ENCODE measurements at regions not wholly inside any gene's neighbourhood (a gene's known extent, or its start where the extent isn't known, plus 50 kb on each side); places are given as distances from the start of the nearest gene placed in this dataset.
"Not testable (repeated sequence)": the region's sequence is repeated elsewhere in the genome, so short reads cannot be mapped to it uniquely, and the experiment has no call there.

DNA sequence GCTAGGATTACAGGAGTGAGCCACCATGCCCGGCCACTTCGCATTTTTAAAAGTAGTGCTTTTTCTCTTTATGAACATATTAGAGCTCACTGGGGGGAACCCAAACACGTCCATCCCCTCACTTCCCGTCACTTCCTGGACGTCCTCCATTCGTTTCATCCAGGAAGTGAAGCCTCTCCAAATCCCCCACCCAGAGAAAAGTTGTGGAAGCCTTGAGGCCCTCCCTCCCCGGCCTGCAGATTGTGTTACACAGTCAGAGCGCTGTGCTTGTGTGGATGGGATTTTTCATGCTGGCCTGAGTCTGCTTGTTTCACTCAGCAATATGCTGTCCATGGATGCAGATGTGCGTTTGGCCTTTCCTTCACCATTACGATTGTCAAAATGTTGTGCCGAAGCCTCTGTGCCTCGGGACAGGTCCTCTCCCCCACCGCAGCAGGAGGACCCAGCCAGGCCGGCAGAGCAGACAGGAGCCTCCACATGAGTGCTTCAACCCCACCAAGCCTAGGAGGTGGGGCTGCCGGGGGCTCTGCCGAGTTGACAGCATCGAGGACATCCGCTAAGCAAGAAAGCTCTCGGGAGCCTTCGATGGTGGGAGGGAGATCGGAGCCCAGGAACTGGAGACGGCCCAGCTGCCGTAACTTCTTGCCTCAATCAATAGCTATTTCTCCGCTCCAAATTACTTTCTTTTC lies 121.6 kb upstream of the PPP1R26 start:
- no peak for DNase-seq (ENCODE audit: low read depth)

DNA sequence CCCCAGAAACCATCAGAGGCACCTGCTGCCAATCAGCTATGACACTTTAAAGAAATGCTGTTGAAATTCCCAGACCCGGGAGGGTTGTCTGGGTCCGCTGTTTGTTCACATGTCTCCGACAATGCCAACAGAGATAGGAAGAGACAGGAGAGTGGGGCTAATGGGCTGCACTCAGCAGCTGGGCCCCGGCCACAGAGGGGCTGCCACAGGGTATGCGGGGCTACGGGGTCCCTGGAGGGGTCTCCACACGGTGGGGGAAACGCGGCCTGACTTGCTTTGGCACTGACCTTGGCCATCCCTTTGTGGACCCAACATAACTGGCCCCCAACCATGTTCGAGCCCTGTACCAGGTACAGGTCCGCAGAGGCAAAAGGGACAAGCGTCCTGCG lies 121.0 kb upstream of the PPP1R26 start:
- DNase-seq (ENCODE audit: low read depth) = no peak

DNA sequence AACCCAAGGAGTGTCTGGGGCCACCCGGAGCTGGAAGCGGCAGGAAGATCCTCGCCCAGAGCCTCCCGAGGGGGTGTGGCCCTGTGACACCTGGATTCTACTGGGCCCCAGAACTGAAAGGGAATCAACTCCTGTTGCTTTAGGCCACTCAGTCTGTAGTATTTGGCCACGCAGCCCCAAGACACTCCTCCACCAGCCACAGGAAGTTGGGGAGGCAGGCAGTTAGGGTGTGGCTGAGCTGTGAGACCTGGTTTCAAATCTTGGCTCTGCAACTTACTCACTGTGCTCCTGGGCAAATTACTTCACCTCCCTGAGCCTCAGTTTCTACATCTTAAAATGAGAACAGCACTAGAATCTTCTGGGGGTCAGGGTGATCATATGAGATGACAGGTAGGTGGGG lies 119.8 kb upstream of the PPP1R26 start:
- DNase-seq (ENCODE audit: low read depth) = no peak

DNA sequence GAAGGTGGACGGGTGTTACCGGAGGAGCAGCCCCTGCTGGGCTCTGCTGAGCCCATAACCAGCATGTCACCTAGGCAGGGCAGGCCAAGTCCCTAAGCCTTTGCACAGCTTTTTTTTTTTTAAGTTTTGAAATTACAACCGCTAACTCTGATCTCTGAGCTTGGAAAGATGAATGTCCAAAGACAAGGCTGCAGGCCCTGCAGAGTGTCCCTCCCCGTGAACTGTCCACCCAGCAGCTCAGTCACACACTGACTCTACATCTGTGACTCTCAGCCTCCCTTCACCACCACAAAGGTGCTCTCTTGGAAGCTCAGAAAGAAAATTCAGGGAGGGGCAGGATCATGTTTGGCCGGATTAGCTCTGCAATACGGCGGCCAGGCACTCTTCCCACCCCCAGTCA lies 119.0 kb upstream of the PPP1R26 start:
- DNase-seq (ENCODE audit: low read depth) = no peak

DNA sequence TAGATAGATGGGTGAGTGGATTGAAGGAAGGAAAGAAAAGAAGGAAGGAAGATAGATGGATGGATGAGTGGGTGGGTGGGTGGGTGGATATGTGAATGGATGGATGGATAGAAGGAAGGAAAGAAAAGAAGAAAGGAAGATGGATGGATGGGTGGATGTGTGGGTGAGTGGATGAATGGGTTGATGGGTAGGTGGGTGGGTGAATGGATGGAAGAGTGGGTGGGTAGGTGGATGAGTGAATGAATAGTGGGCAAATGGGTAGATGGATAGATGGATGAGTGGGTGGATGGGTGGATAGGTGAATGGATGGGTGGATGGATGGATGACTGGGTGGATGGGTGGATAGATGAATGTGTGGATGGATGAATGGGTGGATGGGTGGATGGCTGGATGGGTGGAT lies 117.9 kb upstream of the PPP1R26 start:
- not testable (repeated sequence) for DNase-seq (ENCODE audit: low read depth)

DNA sequence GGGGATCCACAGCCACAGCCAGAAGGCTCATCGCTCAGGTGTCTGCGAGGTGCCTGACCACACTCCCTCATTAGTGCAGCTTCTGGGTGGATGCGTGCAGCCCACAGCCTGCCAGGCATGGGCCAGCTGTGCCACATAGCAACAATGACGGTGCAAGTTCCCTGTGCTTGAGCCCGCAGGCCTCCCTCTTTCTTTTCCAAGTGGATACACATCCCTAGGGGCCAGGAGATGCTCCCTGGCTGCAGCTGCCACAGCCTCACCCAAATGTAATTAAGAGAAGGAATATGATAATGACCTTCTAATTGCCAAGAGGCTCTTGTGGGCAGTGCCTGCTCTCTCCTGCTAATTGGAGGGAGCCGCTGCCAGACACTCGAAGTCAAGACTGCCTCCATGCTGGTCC lies 116.0 kb upstream of the PPP1R26 start:
- no peak for DNase-seq (ENCODE audit: low read depth)

DNA sequence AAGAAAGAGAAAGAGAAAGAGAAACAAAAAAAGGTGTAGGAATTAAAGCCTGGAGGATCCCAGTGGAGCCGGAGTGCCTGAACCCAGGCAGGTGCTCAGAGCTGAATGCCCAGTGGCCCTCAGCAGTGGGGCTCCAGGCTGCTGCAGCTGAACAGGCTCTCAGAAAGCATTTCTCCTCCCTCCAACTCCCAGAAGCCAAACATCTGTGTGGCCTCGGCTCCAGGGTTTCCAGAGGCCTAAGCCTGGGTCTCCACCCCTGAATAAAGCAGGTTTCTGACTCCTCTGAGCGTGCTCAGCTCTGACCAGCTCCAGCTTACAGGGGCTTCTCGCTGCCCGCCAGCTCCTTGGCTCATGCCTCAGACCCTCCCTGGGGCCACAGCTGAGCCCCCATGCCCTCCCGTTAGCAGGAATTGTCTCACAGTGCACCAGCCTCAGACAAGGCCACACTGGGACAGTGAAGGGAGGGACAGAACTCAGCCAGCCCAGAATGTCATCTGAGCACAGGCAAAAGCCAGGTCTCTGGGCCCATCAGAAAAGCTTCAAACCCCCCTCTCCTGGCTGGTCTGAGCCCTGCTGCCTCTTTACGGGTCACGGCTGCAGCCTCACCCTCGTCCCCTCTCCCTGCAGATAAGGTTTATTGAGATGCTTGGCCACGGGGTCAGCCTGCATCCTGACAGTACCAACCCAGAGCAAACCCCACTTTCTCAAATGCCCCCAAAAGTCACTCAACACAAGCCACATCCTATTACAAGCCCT lies 114.4 kb upstream of the PPP1R26 start:
- no peak for DNase-seq (ENCODE audit: low read depth)

DNA sequence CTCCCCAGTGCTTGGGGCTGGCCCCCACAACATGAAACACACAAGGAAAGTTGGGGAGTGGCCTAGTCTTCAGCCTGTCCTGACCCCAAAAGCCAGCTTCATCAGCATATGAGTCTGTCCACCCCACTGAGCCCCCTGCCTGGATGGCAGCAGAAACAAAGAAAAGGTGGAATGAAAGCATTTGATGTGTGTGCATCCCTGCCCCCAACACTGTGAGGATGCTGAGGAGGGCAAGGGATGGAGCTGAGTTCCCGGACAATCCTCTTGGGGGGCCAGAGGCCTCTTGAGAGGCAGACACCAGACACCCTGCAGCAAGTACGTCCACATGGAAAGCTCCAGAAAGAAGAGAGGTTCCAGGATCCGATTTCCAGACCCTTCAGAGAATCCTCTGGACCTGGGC lies 113.5 kb upstream of the PPP1R26 start:
- DNase-seq (ENCODE audit: low read depth) = no peak

DNA sequence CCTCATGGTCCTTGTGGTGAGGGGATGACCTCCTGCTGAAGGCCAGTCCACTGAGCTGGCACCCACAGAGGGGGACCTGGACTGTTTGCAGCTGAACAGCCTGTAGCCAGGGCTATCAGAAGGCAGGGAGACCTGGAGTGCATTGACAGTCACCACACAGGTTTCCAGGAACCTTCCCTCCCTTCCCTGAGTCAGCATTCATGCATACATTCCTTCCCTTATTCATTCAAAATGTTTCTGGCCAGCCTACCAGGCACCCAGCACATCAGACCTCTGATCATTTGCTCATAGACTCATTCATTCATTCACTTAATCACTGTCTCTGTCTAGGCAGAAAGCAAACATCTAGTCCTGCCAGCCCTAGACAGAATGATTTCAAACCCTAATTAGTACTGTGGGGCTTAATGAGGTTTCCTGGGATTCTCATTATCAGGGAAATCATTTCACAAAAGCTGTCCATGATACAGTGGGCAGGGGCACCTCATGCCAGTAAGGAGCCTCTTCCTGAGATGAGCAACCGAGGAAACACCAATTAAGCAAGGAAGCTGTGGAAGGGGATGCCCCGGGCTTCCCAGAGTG lies 110.1 kb upstream of the PPP1R26 start:
- DNase-seq (ENCODE audit: low read depth) = no peak

DNA sequence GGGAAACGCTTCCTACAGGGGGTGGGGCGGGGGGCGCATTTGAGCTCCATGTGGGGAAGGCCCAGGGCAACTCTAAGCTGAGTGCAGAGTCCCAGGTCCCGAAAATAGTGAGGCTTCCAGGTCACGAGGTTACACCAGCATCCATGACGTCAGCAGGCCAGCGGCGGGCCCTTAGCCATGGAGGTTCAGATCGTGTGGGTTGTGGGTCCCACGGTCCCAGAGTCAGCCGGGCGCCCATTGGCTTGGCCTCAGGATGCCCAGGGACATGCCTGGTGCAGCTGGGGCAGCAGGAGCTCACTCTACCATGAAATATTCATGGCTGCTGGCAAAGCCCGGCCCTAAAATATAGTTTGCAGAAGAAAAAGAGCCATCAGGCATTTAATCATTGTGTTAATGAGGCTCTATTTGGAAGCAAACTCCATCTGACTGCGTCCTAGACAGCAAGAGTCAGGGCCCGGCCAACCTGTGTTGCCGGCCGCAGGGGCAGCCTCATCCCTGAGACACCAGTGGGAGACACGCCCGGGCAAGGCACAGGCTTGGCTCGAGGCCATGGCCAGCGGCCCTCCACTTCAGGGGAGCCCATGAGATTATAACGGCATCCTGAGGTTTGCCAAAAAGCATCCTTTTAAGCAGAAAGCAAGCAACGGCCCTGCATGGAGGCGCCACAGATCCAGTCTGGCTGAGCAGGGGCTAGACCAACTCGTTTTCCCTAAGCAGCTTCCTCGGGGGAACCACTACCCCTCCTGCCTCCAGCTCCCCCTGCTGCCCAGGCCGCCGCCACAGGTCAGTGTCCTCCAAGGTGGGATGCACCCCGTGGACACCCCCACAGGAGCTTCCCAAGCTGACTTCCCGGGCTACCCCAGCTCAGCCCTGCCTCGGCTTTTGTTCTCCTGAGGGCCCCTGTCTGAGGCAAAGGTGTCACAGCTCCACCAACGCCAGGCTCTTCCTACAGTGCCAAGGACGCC lies 108.9 kb upstream of the PPP1R26 start:
- DNase-seq (ENCODE audit: low read depth) = no peak

DNA sequence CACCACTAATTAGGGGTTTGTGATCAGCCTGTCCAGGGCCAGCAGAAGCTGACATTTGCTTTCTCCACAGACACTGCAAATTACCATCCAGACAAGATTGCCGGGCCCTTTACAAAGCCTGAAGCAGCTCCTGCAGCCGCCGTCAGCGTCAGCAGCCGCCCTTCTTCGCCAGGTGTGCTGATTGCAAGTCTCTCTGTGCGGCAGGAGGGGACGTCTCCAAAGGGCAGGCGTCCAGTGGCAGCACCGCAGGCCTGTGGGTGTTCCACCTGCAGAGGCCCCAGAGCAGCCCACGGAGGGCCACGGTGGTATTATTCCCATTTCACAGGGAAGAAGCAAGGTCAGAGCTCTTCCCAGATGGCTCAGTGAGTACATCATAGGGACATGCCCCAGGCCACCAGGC lies 108.0 kb upstream of the PPP1R26 start:
- no peak for DNase-seq (ENCODE audit: low read depth)

DNA sequence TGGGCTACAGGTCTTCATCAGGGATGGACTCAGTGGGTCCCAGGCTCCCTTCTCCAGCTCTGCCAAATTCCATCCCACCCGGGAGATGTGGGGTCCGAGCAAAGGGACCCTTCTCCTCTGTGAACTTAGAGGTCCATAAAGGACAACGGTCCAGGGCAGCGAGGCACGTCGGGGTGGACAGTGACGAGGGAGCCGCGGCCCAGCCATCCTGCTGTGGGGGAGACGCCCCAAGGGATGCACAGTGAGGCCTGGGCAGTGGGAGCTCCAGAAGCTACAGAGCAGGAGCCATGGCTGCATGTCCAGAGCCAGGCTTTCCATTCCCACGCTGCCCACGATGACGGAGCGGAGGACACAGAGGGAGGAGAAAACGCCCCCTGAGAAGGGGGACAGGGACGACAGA lies 107.5 kb upstream of the PPP1R26 start:
- DNase-seq (ENCODE audit: low read depth) = no peak

DNA sequence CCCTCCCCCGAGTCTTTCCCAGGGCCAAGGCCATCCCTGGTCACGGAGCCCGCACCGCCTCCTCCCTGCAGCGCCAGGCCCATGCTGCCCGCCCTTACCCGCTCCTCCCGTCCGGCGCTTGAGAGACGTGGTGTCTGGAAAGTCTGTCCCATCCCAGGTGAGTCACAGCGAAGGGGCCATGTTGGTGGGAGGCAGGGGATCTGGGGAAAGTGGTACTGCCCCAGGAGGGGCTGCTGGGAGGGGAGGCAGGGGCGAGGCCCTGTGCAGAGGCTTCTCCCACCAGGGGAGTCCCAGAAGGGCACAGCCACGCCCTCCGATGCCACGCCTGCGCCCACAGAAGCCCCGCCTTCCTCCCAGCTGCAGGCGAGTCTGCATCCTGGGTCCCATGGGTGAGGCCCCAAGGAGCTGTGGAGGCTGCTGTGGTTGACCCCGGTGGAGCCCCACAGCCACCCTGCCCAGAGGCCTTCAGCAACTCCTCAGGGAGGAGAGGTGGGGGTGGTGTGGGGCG lies 107.0 kb upstream of the PPP1R26 start:
- no peak for DNase-seq (ENCODE audit: low read depth)

DNA sequence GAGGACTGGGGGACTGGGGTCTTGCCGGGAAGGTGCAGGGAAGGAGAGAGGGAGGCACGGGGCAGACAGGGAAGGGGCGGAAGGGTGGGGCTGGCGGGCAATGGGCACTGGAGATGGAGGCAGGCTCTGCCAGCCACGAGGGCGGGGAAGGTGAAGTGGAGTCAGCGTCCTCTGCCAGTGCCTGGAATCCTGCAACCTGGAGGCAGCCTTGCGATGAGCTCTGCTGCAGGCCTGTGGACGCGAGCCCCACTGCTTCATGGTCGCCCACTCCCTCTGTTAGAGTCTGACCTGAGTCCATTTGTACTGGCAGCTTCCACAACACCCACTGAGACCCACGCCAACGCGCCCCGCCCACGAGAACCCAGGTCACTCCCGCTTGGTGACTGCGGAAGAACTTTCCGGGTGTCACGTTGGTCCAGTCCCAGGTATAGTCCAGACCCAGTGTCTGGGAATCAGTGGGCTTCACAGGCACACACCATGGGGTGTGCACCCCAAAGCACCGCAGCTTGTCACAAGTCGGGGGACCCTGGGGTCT lies 106.4 kb upstream of the PPP1R26 start:
- no peak for DNase-seq (ENCODE audit: low read depth)

DNA sequence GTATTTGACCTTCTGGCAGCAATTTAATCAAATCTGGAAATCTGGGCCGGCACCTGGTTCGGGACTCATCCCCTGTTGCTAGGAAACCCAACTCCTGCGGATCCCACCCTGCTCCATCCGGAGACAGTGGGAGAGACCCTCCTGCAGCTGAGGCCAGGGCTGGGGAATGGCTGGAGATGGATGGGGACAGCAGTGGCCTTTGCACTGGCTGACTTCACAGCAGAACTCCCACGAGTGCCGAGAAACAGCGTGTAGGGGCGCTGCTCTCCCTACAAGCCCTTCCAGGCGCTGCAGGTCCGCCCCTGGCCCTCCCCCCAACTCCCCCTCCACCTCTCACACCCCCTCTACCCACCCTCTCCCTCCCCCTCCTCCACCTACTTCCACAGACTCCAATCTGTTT lies 105.8 kb upstream of the PPP1R26 start:
- no peak for DNase-seq (ENCODE audit: low read depth)

DNA sequence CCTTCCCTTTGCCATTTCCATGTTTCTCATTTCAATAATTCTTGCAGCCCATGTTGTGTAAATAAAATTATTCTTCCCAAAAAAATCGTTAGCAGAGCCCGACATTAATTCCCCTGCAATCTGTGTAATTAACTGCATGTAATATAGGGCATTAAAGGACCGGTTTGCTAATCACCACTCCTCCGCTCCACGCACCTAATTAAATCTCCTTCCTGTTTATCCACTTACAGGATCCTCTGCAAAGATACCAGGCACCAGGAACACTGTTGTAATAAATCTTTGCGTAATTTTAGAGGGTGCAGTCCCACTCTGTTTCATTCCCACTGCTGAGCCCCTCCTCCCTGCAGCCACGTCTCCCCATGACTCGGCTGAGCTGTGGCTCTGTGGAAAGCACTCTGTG lies 105.0 kb upstream of the PPP1R26 start:
- no peak for DNase-seq (ENCODE audit: low read depth)

DNA sequence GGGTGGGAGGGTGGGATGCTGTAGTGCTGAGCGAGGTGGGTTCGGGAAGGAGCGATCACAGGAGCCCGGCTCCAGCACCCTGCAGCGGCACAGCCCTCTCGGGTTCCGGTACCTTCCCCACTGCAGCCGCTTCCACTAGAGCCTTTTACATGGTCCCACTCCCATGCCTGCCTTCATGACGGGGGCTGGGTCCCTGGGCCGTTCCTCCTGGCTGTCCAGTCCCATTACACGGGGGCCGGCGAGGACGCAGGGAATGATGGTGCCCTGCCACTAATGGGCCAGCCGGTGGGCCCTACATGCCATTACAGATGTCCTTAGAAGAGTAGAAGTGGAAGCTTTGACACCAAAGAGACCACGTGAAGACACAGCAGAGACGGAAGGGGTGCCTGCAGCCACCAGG lies 104.6 kb upstream of the PPP1R26 start:
- no peak for DNase-seq (ENCODE audit: low read depth)

DNA sequence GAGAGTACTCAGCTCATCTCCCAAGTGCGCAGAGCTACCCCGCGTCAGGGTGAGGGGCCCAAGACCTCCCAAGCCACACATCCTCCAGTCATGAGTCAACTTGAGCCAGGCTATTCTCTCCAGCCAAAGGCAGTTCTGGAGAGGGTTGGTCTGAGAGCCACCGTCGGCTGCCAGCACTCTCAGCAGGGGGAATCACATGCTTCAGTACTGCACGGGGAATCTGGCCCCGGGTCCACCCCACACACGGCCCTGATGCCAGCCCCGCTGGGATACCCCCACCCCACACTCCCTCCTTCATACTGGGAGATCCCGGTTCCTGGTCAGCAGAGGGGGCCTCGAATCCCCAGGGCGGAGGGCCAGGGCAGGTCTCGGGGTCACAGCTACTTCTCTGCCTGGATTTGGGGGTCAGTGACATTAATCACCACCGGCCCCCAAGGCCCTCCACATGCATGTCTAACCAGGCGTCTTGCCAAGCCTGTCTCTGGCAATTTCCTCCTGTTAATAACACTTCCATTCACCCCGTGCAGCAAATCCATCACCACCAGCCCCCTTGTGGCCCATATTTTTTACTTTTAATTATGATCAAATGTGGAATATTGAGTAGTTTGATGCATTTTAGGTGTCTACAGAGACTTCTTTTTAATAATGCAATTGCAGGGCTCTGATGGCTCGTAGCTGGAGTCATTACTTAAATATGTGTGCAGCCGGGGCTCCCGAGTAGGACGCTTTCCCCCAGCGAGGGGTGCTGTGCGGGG lies 102.9 kb upstream of the PPP1R26 start:
- DNase-seq (ENCODE audit: low read depth) = no peak

DNA sequence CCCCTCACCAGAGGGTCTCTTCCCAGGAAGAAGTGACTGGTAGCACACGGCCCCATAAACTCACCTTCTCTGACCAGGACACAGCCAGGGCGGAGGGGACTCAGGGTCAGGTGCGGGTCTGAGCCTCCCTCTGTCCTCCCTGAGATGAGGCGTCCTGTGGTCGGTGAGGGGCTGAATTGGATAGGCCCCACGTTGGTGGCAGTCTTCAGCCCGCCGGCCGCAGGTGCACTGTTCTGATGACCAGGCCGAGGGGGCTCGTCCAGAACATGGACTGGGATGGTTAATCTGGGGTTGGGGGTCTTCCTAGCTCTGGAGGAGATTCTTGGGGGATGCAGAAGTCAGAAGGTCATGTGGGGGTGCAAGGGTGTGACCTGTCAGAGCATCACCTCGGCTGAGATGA lies 102.2 kb upstream of the PPP1R26 start:
- no peak for DNase-seq (ENCODE audit: low read depth)

DNA sequence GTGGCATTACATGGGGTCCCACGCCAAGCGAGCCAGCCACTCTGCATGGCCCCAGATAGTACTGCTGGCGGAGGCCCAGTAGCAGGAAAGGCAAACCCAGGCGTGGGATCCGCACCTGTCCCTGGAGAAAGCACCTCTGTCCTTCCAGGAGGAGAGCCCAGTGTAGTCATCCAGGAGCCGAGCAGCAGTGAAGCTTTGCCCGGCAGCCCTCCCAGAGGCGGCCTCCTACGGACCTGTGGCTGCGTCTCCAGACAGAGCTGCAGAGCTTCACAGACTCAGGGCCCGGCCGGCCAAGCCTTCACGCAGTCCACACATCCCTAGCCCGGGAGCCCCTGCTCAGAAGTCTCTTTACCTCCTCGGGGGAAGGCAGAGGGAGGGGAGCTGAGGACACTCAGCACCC lies 100.8 kb upstream of the PPP1R26 start:
- no peak for DNase-seq (ENCODE audit: low read depth)
